GM21367 (cell line): ENCODE measurements at regions not wholly inside any gene's neighbourhood (a gene's known extent, or its start where the extent isn't known, plus 50 kb on each side); places are given as distances from the start of the nearest gene placed in this dataset.

Experiments used
- ATAC-seq: cut with Tn5 transposase; IDR thresholded peaks from one replicate; pipeline ENCODE4 v1.9.1; 2021; ENCODE audit not compliant: unreplicated experiment

- ATAC-seq, result no peak
Observed at GRCh38 chr6:132934496-132934895, 120.1 kb downstream of the RPS12 start.

GRCh38 chr6:132936646-132937045 is 122.3 kb downstream of the RPS12 start:
- no peak for ATAC-seq

GRCh38 chr6:132937466-132937906 is 123.1 kb downstream of the RPS12 start:
- no peak for ATAC-seq

- ATAC-seq, result no peak
Observed at GRCh38 chr6:132948889-132949288, 134.5 kb downstream of the RPS12 start.

GRCh38 chr6:132950566-132950965 is 136.2 kb downstream of the RPS12 start:
- ATAC-seq, result no peak

GRCh38 chr6:132952031-132952867 is 137.9 kb downstream of the RPS12 start:
- ATAC-seq, result no peak

GRCh38 chr6:132952986-132953385 is 138.6 kb downstream of the RPS12 start:
- ATAC-seq, result no peak

- no peak for ATAC-seq
Observed at GRCh38 chr6:132954222-132954621, 139.9 kb downstream of the RPS12 start.

GRCh38 chr6:132954936-132955335 is 140.6 kb downstream of the RPS12 start:
- ATAC-seq, result no peak

- no peak for ATAC-seq
Observed at GRCh38 chr6:132959639-132960326, 145.4 kb downstream of the RPS12 start.

GRCh38 chr6:132960720-132961119 is 146.4 kb downstream of the RPS12 start:
- no peak for ATAC-seq

GRCh38 chr6:132961122-132961521 is 146.8 kb downstream of the RPS12 start:
- ATAC-seq, result no peak

- no peak for ATAC-seq
Observed at GRCh38 chr6:132961610-132962009, 147.2 kb downstream of the RPS12 start.

GRCh38 chr6:132962936-132963868 is 148.8 kb downstream of the RPS12 start:
- peak; percentile 81 for ATAC-seq

GRCh38 chr6:132964101-132964867 is 149.9 kb downstream of the RPS12 start:
- ATAC-seq, result no peak

GRCh38 chr6:132964868-132965382 is 150.6 kb downstream of the RPS12 start:
- ATAC-seq, result no peak

- no peak for ATAC-seq
Observed at GRCh38 chr6:132967871-132968270, 153.5 kb downstream of the RPS12 start.

GRCh38 chr6:132968419-132968950 is 154.1 kb downstream of the RPS12 start:
- no peak for ATAC-seq

- ATAC-seq, result no peak
Observed at GRCh38 chr6:132969196-132969595, 154.8 kb downstream of the RPS12 start.

- no peak for ATAC-seq
Observed at GRCh38 chr6:132971676-132972075, 157.3 kb downstream of the RPS12 start.
